NB4 (cell line): ENCODE measurements at regions not wholly inside any gene's neighbourhood (a gene's known extent, or its start where the extent isn't known, plus 50 kb on each side); places are given as distances from the start of the nearest gene placed in this dataset.

ENCODE experiments used
- CTCF ChIP-seq: IDR thresholded peaks from one replicate; pipeline ENCODE4 v1.5.1; 2012; ENCODE audit warnings: low read depth, low read length
- POLR2A ChIP-seq: IDR thresholded peaks from 2 replicates; pipeline ENCODE4 v1.6.1; 2011; ENCODE audit warnings: mild to moderate bottlenecking; ENCODE audit not compliant: insufficient read length; ENCODE audit errors: extremely low read depth

GRCh38 chr5:87114631-87115030, 153.1 kb upstream of the RASA1 start:
- TF ChIP-seq CTCF (no peak), POLR2A (no peak)
